NAMALWA (cell line): ENCODE measurements at regions not wholly inside any gene's neighbourhood (a gene's known extent, or its start where the extent isn't known, plus 50 kb on each side); places are given as distances from the start of the nearest gene placed in this dataset.

Experiments
- DNase-seq: peaks from one replicate; pipeline ENCODE4 v3.0.0-alpha.2; 2015; ENCODE audit warnings: low spot score

GRCh38 chr1:30329802-30330557 lies 393.4 kb downstream of the MATN1 start:
- no peak for DNase-seq

- DNase-seq: no peak
Observed at GRCh38 chr1:30329263-30329753, 394.1 kb downstream of the MATN1 start.

GRCh38 chr1:30328401-30329262 lies 394.8 kb downstream of the MATN1 start:
- no peak for DNase-seq

GRCh38 chr1:30328100-30328370 lies 395.4 kb downstream of the MATN1 start:
- no peak for DNase-seq

GRCh38 chr1:30327370-30328099 lies 395.9 kb downstream of the MATN1 start:
- no peak for DNase-seq

GRCh38 chr1:30325999-30326398 lies 397.4 kb downstream of the MATN1 start:
- DNase-seq: no peak

- DNase-seq: no peak
Observed at GRCh38 chr1:30325085-30325935, 398.1 kb downstream of the MATN1 start.

GRCh38 chr1:30324251-30325084 lies 398.9 kb downstream of the MATN1 start:
- DNase-seq: no peak

GRCh38 chr1:30323841-30324240 lies 399.5 kb downstream of the MATN1 start:
- DNase-seq: no peak

- no peak for DNase-seq
Observed at GRCh38 chr1:30323352-30323751, 400.0 kb downstream of the MATN1 start.

- DNase-seq: no peak
Observed at GRCh38 chr1:30322859-30323257, 400.5 kb downstream of the MATN1 start.

- no peak for DNase-seq
Observed at GRCh38 chr1:30321996-30322858, 401.2 kb downstream of the MATN1 start.

GRCh38 chr1:30321246-30321910 lies 402.0 kb downstream of the MATN1 start:
- DNase-seq: no peak

GRCh38 chr1:30320581-30320890 lies 402.8 kb downstream of the MATN1 start:
- no peak for DNase-seq

GRCh38 chr1:30319765-30320580 lies 403.4 kb downstream of the MATN1 start:
- no peak for DNase-seq

GRCh38 chr1:30318864-30319718 lies 404.3 kb downstream of the MATN1 start:
- DNase-seq: no peak

GRCh38 chr1:30318413-30318812 lies 405.0 kb downstream of the MATN1 start:
- no peak for DNase-seq

- no peak for DNase-seq
Observed at GRCh38 chr1:30317921-30318320, 405.5 kb downstream of the MATN1 start.
